H1 (cell line): ENCODE measurements at regions not wholly inside any gene's neighbourhood (a gene's known extent, or its start where the extent isn't known, plus 50 kb on each side); places are given as distances from the start of the nearest gene placed in this dataset.
A peak's percentile ranks its signal among the peaks of the same experiment; 100 is the strongest.

Experiments used
- CTCF ChIA-PET: fragments of 300-600 bp; sonication (Branson Sonifier 250); formaldehyde crosslinking; loops from one replicate; lab custom pipeline; 2021; ENCODE audit not compliant: partially characterized antibody; lab: Charles Lee
- POLR2A ChIA-PET: fragments of 300-600 bp; sonication (Branson Sonifier 250); formaldehyde crosslinking; loops from one replicate; lab custom pipeline; 2021; ENCODE audit warnings: inconsistent platforms; ENCODE audit not compliant: partially characterized antibody; lab: Charles Lee
- DNase-seq, 2 experiments: peaks; one replicate each; pipeline versions ENCODE4 v3.0.0 to v3.0.0-alpha.2; 2010 to 2022; ENCODE audit warnings: low spot score in 2 of 2, low read depth in 1 of 2, mixed read lengths in 1 of 2
- FAIRE-seq: peaks from 2 replicates; lab custom pipeline; 2011; peaks lifted over from hg19 to GRCh38; lab: Jason Lieb, UNC
- H2AFZ ChIP-seq: 2 replicates; pipeline ENCODE4 v1.8.1; 2012; ENCODE audit warnings: low read length, inconsistent platforms
- H2AK5ac ChIP-seq: 2 replicates; pipeline ENCODE4 v1.6.1; 2013; ENCODE audit warnings: low read depth, low read length
- H2BK120ac ChIP-seq: replicated peaks from 2 replicates; pipeline ENCODE3; 2013; ENCODE audit warnings: low read depth, low read length, inconsistent platforms
- H2BK12ac ChIP-seq: 2 replicates; pipeline ENCODE4 v1.6.1; 2013; ENCODE audit warnings: low read depth, low read length
- H2BK15ac ChIP-seq: 2 replicates; pipeline ENCODE4 v1.6.1; 2013; ENCODE audit warnings: low read length
- H2BK20ac ChIP-seq: 2 replicates; pipeline ENCODE4 v1.6.1; 2013; ENCODE audit warnings: low read length
- H2BK5ac ChIP-seq: 2 replicates; pipeline ENCODE4 v1.6.1; 2013; ENCODE audit warnings: low read depth, low read length
- H3K14ac ChIP-seq: 2 replicates; pipeline ENCODE4 v1.6.1; 2013; ENCODE audit warnings: inconsistent platforms; ENCODE audit not compliant: insufficient read length
- H3K18ac ChIP-seq: 2 replicates; pipeline ENCODE4 v1.6.1; 2013; ENCODE audit warnings: low read length; ENCODE audit errors: extremely low read depth
- H3K23ac ChIP-seq: 2 replicates; pipeline ENCODE4 v1.6.1; 2013; ENCODE audit warnings: inconsistent platforms; ENCODE audit not compliant: insufficient read length
- H3K23me2 ChIP-seq: 2 replicates; pipeline ENCODE4 v1.6.1; 2013; ENCODE audit warnings: low read depth, low read length
- H3K27ac ChIP-seq: 2 replicates; pipeline ENCODE4 v1.6.1; 2011; ENCODE audit warnings: low read depth, low read length, inconsistent platforms
- H3K27me3 ChIP-seq, 4 experiments: replicated peaks in 1 of 4; 1 replicate in 1 of 4; 2 replicates in 3 of 4; pipeline versions ENCODE4 v1.6.1 to v1.8.1; 2011 to 2013; ENCODE audit warnings: low read length in 3 of 4, mild to moderate bottlenecking in 3 of 4, inconsistent platforms in 2 of 4, mixed read lengths in 2 of 4, moderate library complexity in 1 of 4; ENCODE audit not compliant: control insufficient read depth in 3 of 4, insufficient read depth in 3 of 4; ENCODE audit errors: extremely low read depth in 1 of 4
- H3K36me3 ChIP-seq, 4 experiments: 2 replicates each; pipeline versions ENCODE4 v1.6.1 to v1.8.1; 2011 to 2013; ENCODE audit warnings: mild to moderate bottlenecking in 4 of 4, low read length in 3 of 4, moderate library complexity in 2 of 4, control low read depth in 1 of 4, inconsistent platforms in 1 of 4; ENCODE audit not compliant: insufficient read depth in 4 of 4, control insufficient read depth in 2 of 4
- H3K4ac ChIP-seq: replicated peaks from 2 replicates; pipeline ENCODE3; 2013; ENCODE audit warnings: low read length, low read depth, mixed read lengths, inconsistent platforms; ENCODE audit not compliant: insufficient read length
- H3K4me1 ChIP-seq, 4 experiments: replicated peaks in 1 of 4; 1 replicate in 1 of 4; 2 replicates in 3 of 4; pipeline versions ENCODE4 v1.6.1 to v1.8.1; 2011 to 2013; ENCODE audit warnings: low read length in 3 of 4, inconsistent platforms in 2 of 4, mixed read lengths in 1 of 4; ENCODE audit not compliant: insufficient read depth in 4 of 4, control insufficient read depth in 3 of 4
- H3K4me2 ChIP-seq, 2 experiments: 2 replicates each; pipeline versions ENCODE4 v1.6.1 to v1.8.1; 2011 to 2013; ENCODE audit warnings: low read depth in 2 of 2, low read length in 2 of 2, control low read depth in 1 of 2, inconsistent platforms in 1 of 2, mild to moderate bottlenecking in 1 of 2; ENCODE audit not compliant: insufficient read depth in 1 of 2
- H3K4me3 ChIP-seq, 4 experiments: fragments of 200-600, 300-600 bp in 1 of 4; sonication (generic), shearing (Covaris generic), sonication (Bioruptor Twin) in 1 of 4; 2 replicates each; pipeline versions ENCODE4 v1.5.1 to v1.8.1; 2011 to 2016; ENCODE audit warnings: low read length in 4 of 4, low read depth in 3 of 4, control low read depth in 2 of 4, inconsistent platforms in 2 of 4, mild to moderate bottlenecking in 2 of 4, mixed read lengths in 1 of 4, moderate library complexity in 1 of 4; ENCODE audit not compliant: insufficient read depth in 2 of 4; ENCODE audit errors: extremely low read depth in 1 of 4
- H3K56ac ChIP-seq: replicated peaks from 2 replicates; pipeline ENCODE3; 2013; ENCODE audit warnings: low read depth, mild to moderate bottlenecking, mixed read lengths, low read length, inconsistent platforms; ENCODE audit not compliant: insufficient read length
- H3K79me1 ChIP-seq: 2 replicates; pipeline ENCODE4 v1.6.1; 2013; ENCODE audit warnings: low read depth, low read length, control low read depth
- H3K79me2 ChIP-seq, 2 experiments: 2 replicates each; pipeline versions ENCODE4 v1.6.1 to v1.8.1; 2012 to 2013; ENCODE audit warnings: low read length in 2 of 2, mild to moderate bottlenecking in 2 of 2, inconsistent platforms in 1 of 2; ENCODE audit not compliant: insufficient read depth in 2 of 2, control insufficient read depth in 1 of 2
- H3K9ac ChIP-seq, 4 experiments: replicated peaks in 1 of 4; 1 replicate in 1 of 4; 2 replicates in 3 of 4; pipeline versions ENCODE4 v1.6.1 to v1.8.1; 2011 to 2013; ENCODE audit warnings: low read depth in 3 of 4, low read length in 3 of 4, control low read depth in 2 of 4, mild to moderate bottlenecking in 2 of 4, moderate library complexity in 2 of 4, inconsistent platforms in 1 of 4; ENCODE audit errors: extremely low read depth in 1 of 4
- H3K9me3 ChIP-seq, 2 experiments: 2 replicates each; pipeline versions ENCODE4 v1.6.1 to v1.8.1; 2012 to 2013; ENCODE audit warnings: mild to moderate bottlenecking in 2 of 2, moderate library complexity in 2 of 2, control low read depth in 1 of 2, inconsistent platforms in 1 of 2, low read depth in 1 of 2, low read length in 1 of 2, mixed read lengths in 1 of 2; ENCODE audit not compliant: insufficient read depth in 2 of 2
- H4K20me1 ChIP-seq, 2 experiments: replicated peaks in 1 of 2; 2 replicates each; pipeline versions ENCODE3 to v1.8.1; 2011 to 2013; ENCODE audit warnings: inconsistent platforms in 2 of 2, low read length in 2 of 2, mild to moderate bottlenecking in 1 of 2; ENCODE audit not compliant: insufficient read depth in 2 of 2, control insufficient read depth in 1 of 2
- H4K5ac ChIP-seq: 2 replicates; pipeline ENCODE4 v1.6.1; 2013; ENCODE audit warnings: low read length, low read depth, mixed read lengths, inconsistent platforms; ENCODE audit not compliant: insufficient read length
- H4K8ac ChIP-seq: 2 replicates; pipeline ENCODE4 v1.8.0; 2013; ENCODE audit warnings: mild to moderate bottlenecking, moderate library complexity, low read length, inconsistent platforms; ENCODE audit not compliant: insufficient read depth; ENCODE audit errors: extremely low read depth
- H4K91ac ChIP-seq: replicated peaks from 2 replicates; pipeline ENCODE3; 2013; ENCODE audit warnings: low read length, mixed read lengths, inconsistent platforms; ENCODE audit not compliant: insufficient read length
- ATF2 ChIP-seq: IDR thresholded peaks from 2 replicates; pipeline ENCODE4 v1.6.1; 2012; ENCODE audit warnings: low read length, inconsistent platforms
- ATF3 ChIP-seq: IDR thresholded peaks from 2 replicates; pipeline ENCODE4 v1.6.1; 2011; ENCODE audit warnings: low read depth, mild to moderate bottlenecking, low read length; ENCODE audit not compliant: insufficient read depth
- BACH1 ChIP-seq: IDR thresholded peaks from 2 replicates; pipeline ENCODE4 v1.6.1; 2012; ENCODE audit warnings: low read length, improper control_type of control experiment
- GTF2F1 ChIP-seq: IDR thresholded peaks from 2 replicates; pipeline ENCODE4 v1.6.1; 2012; ENCODE audit warnings: low read depth, low read length, improper control_type of control experiment, borderline replicate concordance
- KDM4A ChIP-seq: IDR thresholded peaks from one replicate; pipeline ENCODE4 v1.7.1; 2012; ENCODE audit warnings: low read depth, mild to moderate bottlenecking, moderate library complexity, low read length, inconsistent platforms; ENCODE audit not compliant: severe bottlenecking
- PHF8 ChIP-seq: fragments of 200-600 bp; sonication (generic); conservative IDR thresholded peaks from 2 replicates; pipeline ENCODE4 v1.7.1; 2012; ENCODE audit warnings: low read depth, mild to moderate bottlenecking, inconsistent platforms, low read length, moderate library complexity
- RBBP5 ChIP-seq: IDR thresholded peaks from 2 replicates; pipeline ENCODE4 v1.7.1; 2012; ENCODE audit warnings: low read depth, mild to moderate bottlenecking, inconsistent platforms, low read length, moderate library complexity, borderline replicate concordance
- RNF2 ChIP-seq: fragments of 200-900, 300-1000 bp; sonication (generic); IDR thresholded peaks from 2 replicates; pipeline ENCODE4 v1.7.1; 2016; ENCODE audit warnings: borderline replicate concordance, low read depth, mild to moderate bottlenecking, antibody characterized with exemption, low read length; ENCODE audit not compliant: poor library complexity, severe bottlenecking; ENCODE audit errors: missing control alignments
- RXRA ChIP-seq: IDR thresholded peaks from 2 replicates; pipeline ENCODE4 v1.6.1; 2011; ENCODE audit warnings: low read depth, mild to moderate bottlenecking, low read length, moderate library complexity; ENCODE audit not compliant: insufficient read depth
- SRF ChIP-seq: IDR thresholded peaks from 2 replicates; pipeline ENCODE4 v1.6.1; 2011; ENCODE audit warnings: mild to moderate bottlenecking, low read depth, low read length, moderate library complexity
- WGBS, 2 experiments: shearing (Covaris generic) in 1 of 2; methylation state at CpG; one replicate each; pipeline versions ENCODE4 v1.1.6 to v1.1.7; 2013 to 2015; ENCODE audit warnings: low lambda C conversion rate in 2 of 2, mixed read lengths in 2 of 2, inconsistent platforms in 1 of 2, low coverage in 1 of 2, missing lambda C conversion rate in 1 of 2; ENCODE audit not compliant: insufficient replicate concordance in 2 of 2, insufficient coverage in 1 of 2, insufficient read length in 1 of 2; ENCODE audit errors: extremely low coverage in 1 of 2, missing lambda C conversion rate in 1 of 2; 5-methylcytosine and 5-hydroxymethylcytosine counted together

GRCh38 chr16:51431517-51432241 is 280.6 kb upstream of the SALL1 start:
- no peak overlapping the region for H3K4ac ChIP-seq
- 0 out of 2 replicates have a peak overlapping the region, but pooled peaks have one; percentile 11 for H2AFZ ChIP-seq
- 97% methylated on average over 9 of the region's 9 CpGs; no CpG with 5 or more reads in 1 of the 2 experiments for WGBS, 2 experiments
- H4K20me1 ChIP-seq: no peaks in the 10 kb centered on the region
- H3K27me3 ChIP-seq: no peaks in the 10 kb centered on the region
- no peaks in the 10 kb centered on the region for H3K79me1 ChIP-seq
- no peak overlapping the region for H3K4me3 ChIP-seq
- H3K27ac ChIP-seq: no peak overlapping the region
- POLR2A ChIA-PET: no interaction called here
- H2AK5ac ChIP-seq: no peak overlapping the region
- no peak for FAIRE-seq
- H3K14ac ChIP-seq: no peak overlapping the region
- no peak overlapping the region for H4K5ac ChIP-seq
- DNase-seq: no peak
- H2BK15ac ChIP-seq: no peak overlapping the region
- no peak overlapping the region for H2BK5ac ChIP-seq
- CTCF ChIA-PET: no interaction called here
- H3K4me1 ChIP-seq: peaks cover 0 to 3% (median under 1%) of the 10 kb centered on the region in 4 experiments; a peak in 4 of 7 replicates
- H3K18ac ChIP-seq: no peak overlapping the region
- H3K9me3 ChIP-seq: no peaks in the 10 kb centered on the region
- no peak overlapping the region for H4K8ac ChIP-seq
- no peak overlapping the region for H2BK20ac ChIP-seq
- no peak overlapping the region for H3K23ac ChIP-seq
- H3K9ac ChIP-seq: no peak overlapping the region
- no peaks in the 10 kb centered on the region; the same call in 1 of the 2 replicates for H3K23me2 ChIP-seq
- no peak overlapping the region for H2BK120ac ChIP-seq
- H3K4me2 ChIP-seq: no peak overlapping the region
- H2BK12ac ChIP-seq: no peak overlapping the region
- no peaks in the 10 kb centered on the region for H3K79me2 ChIP-seq
- H3K36me3 ChIP-seq: no peaks in the 10 kb centered on the region
- H4K91ac ChIP-seq: no peak overlapping the region
- H3K56ac ChIP-seq: no peak overlapping the region
- TF ChIP-seq KDM4A (no peak), RBBP5 (no peak), RXRA (no peak), ATF2 (no peak), PHF8 (no peak), RNF2 (no peak), ATF3 (no peak), GTF2F1 (no peak), SRF (no peak), BACH1 (no peak)
